Smooth muscle cell (in vitro differentiated cells): ENCODE measurements at regions not wholly inside any gene's neighbourhood (a gene's known extent, or its start where the extent isn't known, plus 50 kb on each side); places are given as distances from the start of the nearest gene placed in this dataset.
"Not testable (repeated sequence)": the region's sequence is repeated elsewhere in the genome, so short reads cannot be mapped to it uniquely, and the experiment has no call there.

Source experiments
- DNase-seq: peaks from one replicate; lab custom pipeline; 2025; ENCODE audit not compliant: unreplicated experiment; lab: John Stamatoyannopoulos, UW
- H2AFZ ChIP-seq: fragments of 200-600 bp; sonication (generic); 2 replicates; pipeline ENCODE4 v1.6.0; 2016; ENCODE audit warnings: antibody characterized with exemption, low read depth, mild to moderate bottlenecking
- H3F3A ChIP-seq: fragments of 200-600 bp; sonication (generic); 2 replicates; pipeline ENCODE4 v1.6.0; 2017; ENCODE audit warnings: antibody characterized with exemption, low read depth
- H3K27ac ChIP-seq: fragments of 200-600 bp; sonication (generic); 2 replicates; pipeline ENCODE4 v1.5.1; 2016; ENCODE audit warnings: low read depth, mild to moderate bottlenecking
- H3K27me3 ChIP-seq: fragments of 200-600 bp; sonication (generic); 2 replicates; pipeline ENCODE4 v1.6.1; 2016; ENCODE audit warnings: low read depth, mild to moderate bottlenecking
- H3K36me3 ChIP-seq: fragments of 200-600 bp; sonication (generic); 2 replicates; pipeline ENCODE4 v1.5.1; 2016; ENCODE audit warnings: low read depth
- H3K4me1 ChIP-seq: fragments of 200-600 bp; sonication (generic); 2 replicates; pipeline ENCODE4 v1.5.1; 2016; ENCODE audit warnings: low read depth
- H3K4me2 ChIP-seq: fragments of 200-600 bp; sonication (generic); 2 replicates; pipeline ENCODE4 v1.6.0; 2016; ENCODE audit warnings: mild to moderate bottlenecking
- H3K4me3 ChIP-seq: fragments of 200-600 bp; sonication (generic); 2 replicates; pipeline ENCODE4 v1.5.1; 2016; ENCODE audit warnings: mild to moderate bottlenecking
- H3K79me2 ChIP-seq: fragments of 200-600 bp; sonication (generic); 2 replicates; pipeline ENCODE4 v1.6.0; 2016; ENCODE audit warnings: low read depth, mild to moderate bottlenecking
- H3K9ac ChIP-seq: fragments of 200-600 bp; sonication (generic); 2 replicates; pipeline ENCODE4 v1.6.0; 2016; ENCODE audit warnings: low read depth
- H3K9me3 ChIP-seq: fragments of 200-600 bp; sonication (generic); replicated peaks from 2 replicates; pipeline ENCODE4 v1.5.1; 2016; ENCODE audit warnings: low read depth
- H4K20me1 ChIP-seq: fragments of 200-600 bp; sonication (generic); 2 replicates; pipeline ENCODE4 v1.6.0; 2016; ENCODE audit warnings: low read depth
- CTCF ChIP-seq: fragments of 200-600 bp; sonication (generic); IDR thresholded peaks from 2 replicates; pipeline ENCODE4 v1.5.1; 2017; ENCODE audit warnings: borderline replicate concordance, mild to moderate bottlenecking, antibody characterized with exemption; ENCODE audit not compliant: insufficient read depth, poor library complexity, severe bottlenecking
- WGBS: methylation state at CpG from one replicate; pipeline ENCODE4 v1.1.7; 2016; ENCODE audit warnings: low lambda C conversion rate; 5-methylcytosine and 5-hydroxymethylcytosine counted together

DNA sequence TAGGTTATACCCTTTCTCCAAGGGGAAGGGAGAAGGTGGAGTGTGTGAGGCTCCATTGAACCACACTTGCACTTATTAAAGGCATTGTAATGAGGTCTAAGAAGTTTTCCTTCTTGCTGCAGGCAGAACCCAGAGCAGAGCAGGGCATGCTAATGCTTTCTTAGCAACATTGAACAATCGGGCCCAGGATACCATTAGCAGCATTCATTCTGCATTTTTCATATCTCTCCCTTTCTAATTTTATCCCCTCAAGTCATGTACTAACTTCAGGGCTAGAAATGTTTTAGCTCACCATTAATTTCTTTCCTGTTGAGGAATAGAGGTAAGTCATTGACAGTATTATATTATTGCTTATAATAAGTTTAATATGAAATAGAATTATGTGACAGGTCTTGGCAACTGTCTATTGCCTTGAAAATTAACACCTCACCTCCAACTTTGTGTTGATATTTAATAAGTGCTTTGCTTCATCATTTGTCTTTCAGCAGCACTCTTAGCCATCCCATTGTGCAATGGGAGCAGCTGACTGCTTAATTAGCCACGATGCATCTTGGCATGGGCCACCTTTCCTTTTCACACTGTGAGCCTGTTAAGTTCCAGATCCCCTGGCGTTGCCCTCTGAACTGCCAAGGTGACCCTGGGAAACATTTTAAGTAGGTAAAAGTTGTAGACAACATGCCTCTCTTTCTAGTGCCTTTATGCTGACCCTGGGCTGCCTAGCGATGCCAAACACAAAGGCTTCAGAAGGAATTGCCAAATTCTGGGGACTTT, 300.8 kb upstream of the MEX3C start:
- Histone ChIP-seq H2AFZ (no peak overlapping the region), H4K20me1 (no peaks in the 10 kb centered on the region), H3K4me1 (no peaks in the 10 kb centered on the region), H3K79me2 (no peaks in the 10 kb centered on the region), H3K27me3 (no peaks in the 10 kb centered on the region), H3K9ac (no peak overlapping the region), H3K9me3 (no peaks in the 10 kb centered on the region), H3K27ac (no peak overlapping the region), H3K36me3 (no peaks in the 10 kb centered on the region), H3K4me2 (no peak overlapping the region), H3F3A (no peaks in the 10 kb centered on the region), H3K4me3 (no peak overlapping the region)
- TF ChIP-seq CTCF: no peak
- no peak for DNase-seq
- WGBS: 94% methylated on average over 4 of the region's 4 CpGs

- no peak for TF ChIP-seq CTCF
- no peak overlapping the region for H3K4me2 ChIP-seq
- H3K4me3 ChIP-seq: no peak overlapping the region
- H3K36me3 ChIP-seq: no peaks in the 10 kb centered on the region
- H4K20me1 ChIP-seq: no peaks in the 10 kb centered on the region
- H3K9ac ChIP-seq: no peak overlapping the region
- H3K27me3 ChIP-seq: no peaks in the 10 kb centered on the region
- no peaks in the 10 kb centered on the region for H3K9me3 ChIP-seq
- H2AFZ ChIP-seq: no peak overlapping the region
- H3K79me2 ChIP-seq: no peaks in the 10 kb centered on the region
- H3K4me1 ChIP-seq: no peaks in the 10 kb centered on the region
- no peaks in the 10 kb centered on the region for H3F3A ChIP-seq
- DNase-seq: no peak
- no peak overlapping the region for H3K27ac ChIP-seq
These were observed 305.9 kb upstream of the MEX3C start for GRCh38 chr18:51503351-51503750.

- no peaks in the 10 kb centered on the region for H3K36me3 ChIP-seq
- no peak overlapping the region for H3K9ac ChIP-seq
- no peak overlapping the region for H3K4me3 ChIP-seq
- H3K9me3 ChIP-seq: no peaks in the 10 kb centered on the region
- H3K4me1 ChIP-seq: no peaks in the 10 kb centered on the region
- 74% methylated on average over 3 of the region's 3 CpGs for WGBS
- no peaks in the 10 kb centered on the region for H3K27me3 ChIP-seq
- no peak overlapping the region for H2AFZ ChIP-seq
- H4K20me1 ChIP-seq: no peaks in the 10 kb centered on the region
- no peak overlapping the region for H3K4me2 ChIP-seq
- H3K27ac ChIP-seq: no peak overlapping the region
- H3K79me2 ChIP-seq: no peaks in the 10 kb centered on the region
- no peaks in the 10 kb centered on the region for H3F3A ChIP-seq
- no peak for TF ChIP-seq CTCF
- no peak for DNase-seq
These were observed 309.3 kb upstream of the MEX3C start for GRCh38 chr18:51506811-51507210.

DNA sequence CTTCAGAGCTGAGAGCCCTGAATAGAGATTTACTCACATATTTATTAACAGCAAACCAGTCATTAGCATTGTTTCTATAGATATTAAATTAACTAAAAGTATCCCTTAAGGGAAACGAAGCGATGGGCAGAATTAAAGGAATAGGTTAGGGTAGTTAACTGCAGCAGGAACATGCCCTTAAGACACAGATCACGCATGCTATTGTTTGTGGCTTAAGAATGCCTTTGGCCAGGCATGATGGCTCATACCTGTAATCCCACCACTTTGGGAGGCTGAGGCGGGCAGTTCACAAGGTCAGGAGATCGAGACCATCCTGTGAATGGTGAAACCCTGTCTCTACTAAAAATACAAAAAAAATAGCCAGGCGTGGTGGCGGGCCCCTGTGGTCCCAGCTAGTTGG, 310.9 kb upstream of the MEX3C start:
- H3K9ac ChIP-seq, H3K79me2 ChIP-seq, H3K9me3 ChIP-seq, H3K4me2 ChIP-seq, H3K27ac ChIP-seq, H3K4me1 ChIP-seq, H3K4me3 ChIP-seq, H3K27me3 ChIP-seq, H3F3A ChIP-seq, DNase-seq, H2AFZ ChIP-seq, H3K36me3 ChIP-seq, H4K20me1 ChIP-seq: not testable (repeated sequence)
- 97% methylated on average over 7 of the region's 7 CpGs for WGBS
